ENCODE measurements at regions not wholly inside any gene's neighbourhood (a gene's known extent, or its start where the extent isn't known, plus 50 kb on each side); places are given as distances from the start of the nearest gene placed in this dataset.

- TF ChIP-seq, protein P1, sequence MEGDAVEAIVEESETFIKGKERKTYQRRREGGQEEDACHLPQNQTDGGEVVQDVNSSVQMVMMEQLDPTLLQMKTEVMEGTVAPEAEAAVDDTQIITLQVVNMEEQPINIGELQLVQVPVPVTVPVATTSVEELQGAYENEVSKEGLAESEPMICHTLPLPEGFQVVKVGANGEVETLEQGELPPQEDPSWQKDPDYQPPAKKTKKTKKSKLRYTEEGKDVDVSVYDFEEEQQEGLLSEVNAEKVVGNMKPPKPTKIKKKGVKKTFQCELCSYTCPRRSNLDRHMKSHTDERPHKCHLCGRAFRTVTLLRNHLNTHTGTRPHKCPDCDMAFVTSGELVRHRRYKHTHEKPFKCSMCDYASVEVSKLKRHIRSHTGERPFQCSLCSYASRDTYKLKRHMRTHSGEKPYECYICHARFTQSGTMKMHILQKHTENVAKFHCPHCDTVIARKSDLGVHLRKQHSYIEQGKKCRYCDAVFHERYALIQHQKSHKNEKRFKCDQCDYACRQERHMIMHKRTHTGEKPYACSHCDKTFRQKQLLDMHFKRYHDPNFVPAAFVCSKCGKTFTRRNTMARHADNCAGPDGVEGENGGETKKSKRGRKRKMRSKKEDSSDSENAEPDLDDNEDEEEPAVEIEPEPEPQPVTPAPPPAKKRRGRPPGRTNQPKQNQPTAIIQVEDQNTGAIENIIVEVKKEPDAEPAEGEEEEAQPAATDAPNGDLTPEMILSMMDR (IDR thresholded peaks at IDR 0.05; ENCODE audit: low read length): no peak
- no peak for TF ChIP-seq EZH2 (IDR thresholded peaks at IDR 0.05; ENCODE audit: borderline replicate concordance, low read length)
Measured at GRCh38 chr7:109460296-109460695, 890.6 kb downstream of the DNAJB9 start.
